GM21737 (cell line): ENCODE measurements at regions not wholly inside any gene's neighbourhood (a gene's known extent, or its start where the extent isn't known, plus 50 kb on each side); places are given as distances from the start of the nearest gene placed in this dataset.

ENCODE experiments used
- ATAC-seq: cut with Tn5 transposase; IDR thresholded peaks from one replicate; pipeline ENCODE4 v1.9.1; 2021; ENCODE audit warnings: mild to moderate bottlenecking, moderate library complexity; ENCODE audit not compliant: unreplicated experiment

GRCh38 chr1:118739501-118739900, 248.6 kb downstream of the TBX15 start:
- ATAC-seq = no peak

- no peak for ATAC-seq
These were observed 251.8 kb downstream of the TBX15 start for GRCh38 chr1:118736322-118736721.

- ATAC-seq = no peak
These were observed 270.2 kb downstream of the TBX15 start for GRCh38 chr1:118717893-118718292.

GRCh38 chr1:118716775-118717174, 271.4 kb downstream of the TBX15 start:
- ATAC-seq = no peak

- ATAC-seq = no peak
These were observed 276.8 kb downstream of the TBX15 start for GRCh38 chr1:118711356-118711755.

GRCh38 chr1:118698911-118699310, 289.2 kb downstream of the TBX15 start:
- ATAC-seq = no peak

GRCh38 chr1:118692143-118692542, 296.0 kb downstream of the TBX15 start:
- ATAC-seq = no peak

GRCh38 chr1:118688891-118689290, 299.3 kb downstream of the TBX15 start:
- ATAC-seq = no peak

- ATAC-seq = no peak
These were observed 326.3 kb downstream of the TBX15 start for GRCh38 chr1:118661769-118662320.

GRCh38 chr1:118660769-118661168, 327.4 kb downstream of the TBX15 start:
- ATAC-seq = no peak

GRCh38 chr1:118659646-118660045, 328.5 kb downstream of the TBX15 start:
- no peak for ATAC-seq

- no peak for ATAC-seq
These were observed 337.9 kb downstream of the TBX15 start for GRCh38 chr1:118650107-118650807.

GRCh38 chr1:118649369-118650106, 338.6 kb downstream of the TBX15 start:
- no peak for ATAC-seq

GRCh38 chr1:118636004-118636403, 352.1 kb downstream of the TBX15 start:
- no peak for ATAC-seq

- ATAC-seq = no peak
These were observed 360.7 kb downstream of the TBX15 start for GRCh38 chr1:118627435-118627834.

GRCh38 chr1:118621839-118622238, 366.3 kb downstream of the TBX15 start:
- no peak for ATAC-seq

- no peak for ATAC-seq
These were observed 369.4 kb downstream of the TBX15 start for GRCh38 chr1:118618618-118619340.

- ATAC-seq = no peak
These were observed 370.2 kb downstream of the TBX15 start for GRCh38 chr1:118617916-118618315.

GRCh38 chr1:118615066-118615465, 373.1 kb downstream of the TBX15 start:
- ATAC-seq = no peak

GRCh38 chr1:118589238-118589846, 398.8 kb downstream of the TBX15 start:
- no peak for ATAC-seq

- ATAC-seq = no peak
These were observed 399.6 kb downstream of the TBX15 start for GRCh38 chr1:118588566-118588965.
